Uterus (tissue), 2 donors: ENCODE measurements at regions not wholly inside any gene's neighbourhood (a gene's known extent, or its start where the extent isn't known, plus 50 kb on each side); places are given as distances from the start of the nearest gene placed in this dataset.

Experiments used
- POLR2A ChIP-seq, 2 donors: fragments of 450-650 bp; IDR thresholded peaks; one replicate each; pipeline ENCODE4 v1.6.1; 2016; ENCODE audit warnings: antibody characterized with exemption in 2 of 2, mild to moderate bottlenecking in 1 of 2, moderate library complexity in 1 of 2
- TF ChIP-seq, protein P1 (sequence below), 4 experiments: fragments of 200-600 bp in 2 of 4; fragments of 450-650 bp in 2 of 4; sonication (generic) in 2 of 4; IDR thresholded peaks; one replicate each; pipeline ENCODE4 v1.5.1; 2016 to 2019; ENCODE audit warnings: antibody characterized with exemption in 4 of 4, mild to moderate bottlenecking in 2 of 4, moderate library complexity in 1 of 4

DNA sequence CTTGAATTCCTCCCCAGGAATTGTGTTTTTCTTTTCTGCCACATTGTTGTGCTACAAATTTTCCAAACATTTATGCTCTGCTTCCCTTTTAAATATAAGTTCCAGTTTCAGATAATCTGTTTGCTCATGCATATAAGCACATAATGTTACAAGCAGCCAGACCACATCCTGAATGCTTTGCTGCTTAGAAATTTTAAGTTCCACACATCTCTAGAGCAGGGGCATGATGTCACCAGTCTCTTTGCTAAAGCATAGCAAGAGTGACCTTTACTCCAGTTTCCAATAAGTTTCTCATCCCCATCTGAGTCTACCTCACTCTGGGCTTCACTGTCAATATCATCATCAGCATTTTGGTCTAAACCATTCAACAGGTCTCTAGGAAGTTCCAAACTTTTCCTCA is 932.5 kb downstream of the SH3BGRL start:
- TF ChIP-seq, protein P1, sequence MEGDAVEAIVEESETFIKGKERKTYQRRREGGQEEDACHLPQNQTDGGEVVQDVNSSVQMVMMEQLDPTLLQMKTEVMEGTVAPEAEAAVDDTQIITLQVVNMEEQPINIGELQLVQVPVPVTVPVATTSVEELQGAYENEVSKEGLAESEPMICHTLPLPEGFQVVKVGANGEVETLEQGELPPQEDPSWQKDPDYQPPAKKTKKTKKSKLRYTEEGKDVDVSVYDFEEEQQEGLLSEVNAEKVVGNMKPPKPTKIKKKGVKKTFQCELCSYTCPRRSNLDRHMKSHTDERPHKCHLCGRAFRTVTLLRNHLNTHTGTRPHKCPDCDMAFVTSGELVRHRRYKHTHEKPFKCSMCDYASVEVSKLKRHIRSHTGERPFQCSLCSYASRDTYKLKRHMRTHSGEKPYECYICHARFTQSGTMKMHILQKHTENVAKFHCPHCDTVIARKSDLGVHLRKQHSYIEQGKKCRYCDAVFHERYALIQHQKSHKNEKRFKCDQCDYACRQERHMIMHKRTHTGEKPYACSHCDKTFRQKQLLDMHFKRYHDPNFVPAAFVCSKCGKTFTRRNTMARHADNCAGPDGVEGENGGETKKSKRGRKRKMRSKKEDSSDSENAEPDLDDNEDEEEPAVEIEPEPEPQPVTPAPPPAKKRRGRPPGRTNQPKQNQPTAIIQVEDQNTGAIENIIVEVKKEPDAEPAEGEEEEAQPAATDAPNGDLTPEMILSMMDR (IDR thresholded peaks at IDR 0.05) = no peak
- TF ChIP-seq POLR2A (IDR thresholded peaks at IDR 0.05) = no peak
